Thymus (tissue), 11 donors: ENCODE measurements at regions not wholly inside any gene's neighbourhood (a gene's known extent, or its start where the extent isn't known, plus 50 kb on each side); places are given as distances from the start of the nearest gene placed in this dataset.
"Not testable (repeated sequence)": the region's sequence is repeated elsewhere in the genome, so short reads cannot be mapped to it uniquely, and the experiment has no call there.

Experiments used
- DNase-seq, 9 donors: peaks; one replicate each; pipeline ENCODE4 v3.0.0-alpha.2; 2013; ENCODE audit warnings: low spot score in 9 of 9, low read depth in 6 of 9, missing footprints in 1 of 9
- H3K27ac ChIP-seq, 2 donors: one replicate each; pipeline ENCODE4 v1.5.1; 2013; ENCODE audit warnings: control low read depth in 1 of 2, low read depth in 1 of 2, low read length in 1 of 2, mild to moderate bottlenecking in 1 of 2, moderate library complexity in 1 of 2
- H3K27me3 ChIP-seq, 2 donors: one replicate each; pipeline ENCODE4 v1.5.1; 2013; ENCODE audit warnings: low read length in 1 of 2; ENCODE audit not compliant: control insufficient read depth in 2 of 2, insufficient read depth in 1 of 2
- H3K36me3 ChIP-seq, 2 donors: one replicate each; pipeline ENCODE4 v1.5.1; 2013; ENCODE audit warnings: low read length in 1 of 2, mild to moderate bottlenecking in 1 of 2, moderate library complexity in 1 of 2; ENCODE audit not compliant: control insufficient read depth in 2 of 2, insufficient read depth in 2 of 2
- H3K4me1 ChIP-seq, 2 donors: one replicate each; pipeline ENCODE4 v1.5.1; 2013; ENCODE audit warnings: low read length in 2 of 2; ENCODE audit not compliant: control insufficient read depth in 2 of 2, insufficient read depth in 2 of 2
- H3K4me3 ChIP-seq, 2 donors: one replicate each; pipeline ENCODE4 v1.5.1; 2013; ENCODE audit warnings: low read length in 2 of 2, control low read depth in 1 of 2, mild to moderate bottlenecking in 1 of 2
- H3K9me3 ChIP-seq, 2 donors: one replicate each; pipeline ENCODE4 v1.5.1; 2013; ENCODE audit warnings: low read length in 1 of 2, mild to moderate bottlenecking in 1 of 2; ENCODE audit not compliant: control insufficient read depth in 2 of 2, insufficient read depth in 1 of 2
- WGBS: extraction: QIAGEN DNeasy Blood & Tissue Kit; methylation state at CpG from one replicate; pipeline ENCODE4 v1.1.7; 2013; 5-methylcytosine and 5-hydroxymethylcytosine counted together
- donor health status: healthy.

- H3K9me3 ChIP-seq, result no peaks in the 10 kb centered on the region
These were observed 162.5 kb upstream of the JUN start for GRCh38 chr1:58946390-58946789.

GRCh38 chr1:58948671-58949070 is 164.8 kb upstream of the JUN start:
- peak in 1 of 9 donors; percentile 67 for DNase-seq
- peaks cover 0 to 14% of the 10 kb centered on the region in 2 donors for H3K4me1 ChIP-seq
- no peak overlapping the region for H3K4me3 ChIP-seq
- H3K27me3 ChIP-seq, result no peaks in the 10 kb centered on the region
- no peaks in the 10 kb centered on the region for H3K36me3 ChIP-seq
- H3K9me3 ChIP-seq, result no peaks in the 10 kb centered on the region
- H3K27ac ChIP-seq, result no peak overlapping the region

More at GRCh38 chr1:58946390-58946789, 162.5 kb upstream of the JUN start:
- Histone ChIP-seq H3K27me3 (no peaks in the 10 kb centered on the region), H3K27ac (no peak overlapping the region), H3K4me1 (peaks cover 5 to 35% of the 10 kb centered on the region in 2 donors), H3K36me3 (no peaks in the 10 kb centered on the region), H3K4me3 (no peak overlapping the region)
- WGBS, result 86% methylated on average over 4 of the region's 4 CpGs
- DNase-seq, result no peak

GRCh38 chr1:58949551-58950220 is 165.8 kb upstream of the JUN start:
- H3K36me3 ChIP-seq, result no peaks in the 10 kb centered on the region
- no peak overlapping the region for H3K27ac ChIP-seq
- WGBS, result 96% methylated on average over 3 of the region's 3 CpGs
- no peak overlapping the region for H3K4me3 ChIP-seq
- no peaks in the 10 kb centered on the region for H3K9me3 ChIP-seq
- H3K4me1 ChIP-seq, result peaks cover 0 to 5% of the 10 kb centered on the region in 2 donors
- H3K27me3 ChIP-seq, result no peaks in the 10 kb centered on the region
- DNase-seq, result no peak

- H3K9me3 ChIP-seq, result no peaks in the 10 kb centered on the region
- no peak overlapping the region for H3K4me3 ChIP-seq
- WGBS, result 96% methylated on average over 7 of the region's 7 CpGs
- H3K27ac ChIP-seq, result no peak overlapping the region
- no peak for DNase-seq
- H3K36me3 ChIP-seq, result no peaks in the 10 kb centered on the region
- peaks cover 0 to 5% of the 10 kb centered on the region in 2 donors for H3K4me1 ChIP-seq
- no peaks in the 10 kb centered on the region for H3K27me3 ChIP-seq
These were observed 167.1 kb upstream of the JUN start for GRCh38 chr1:58950897-58951296.

- H3K4me3 ChIP-seq, H3K27ac ChIP-seq, H3K9me3 ChIP-seq, DNase-seq, H3K27me3 ChIP-seq, H3K36me3 ChIP-seq, H3K4me1 ChIP-seq: not testable (repeated sequence)
- 92% methylated on average over 1 of the region's 1 CpG for WGBS
These were observed 170.1 kb upstream of the JUN start for GRCh38 chr1:58953951-58954350.

- H3K27me3 ChIP-seq, H3K36me3 ChIP-seq, H3K9me3 ChIP-seq, H3K4me3 ChIP-seq, DNase-seq, H3K27ac ChIP-seq: not testable (repeated sequence)
- 66% methylated on average over 2 of the region's 2 CpGs for WGBS
- peaks cover 0 to 31% of the 10 kb centered on the region in 2 donors for H3K4me1 ChIP-seq
These were observed 179.4 kb upstream of the JUN start for GRCh38 chr1:58963287-58963686.

GRCh38 chr1:58964428-58964827 is 180.6 kb upstream of the JUN start:
- H3K27ac ChIP-seq, result no peak overlapping the region
- H3K27me3 ChIP-seq, result no peaks in the 10 kb centered on the region
- H3K36me3 ChIP-seq, result no peaks in the 10 kb centered on the region
- H3K9me3 ChIP-seq, result no peaks in the 10 kb centered on the region
- 66% methylated on average over 2 of the region's 2 CpGs for WGBS
- H3K4me1 ChIP-seq, result peaks cover 0 to 39% of the 10 kb centered on the region in 2 donors
- H3K4me3 ChIP-seq, result no peak overlapping the region
- no peak for DNase-seq

GRCh38 chr1:58964880-58965279 is 181.0 kb upstream of the JUN start:
- no peaks in the 10 kb centered on the region for H3K27me3 ChIP-seq
- 78% methylated on average over 1 of the region's 1 CpG for WGBS
- no peaks in the 10 kb centered on the region for H3K9me3 ChIP-seq
- peaks cover 0 to 39% of the 10 kb centered on the region in 2 donors for H3K4me1 ChIP-seq
- H3K36me3 ChIP-seq, result no peaks in the 10 kb centered on the region
- H3K27ac ChIP-seq, result no peak overlapping the region
- H3K4me3 ChIP-seq, result no peak overlapping the region
- no peak for DNase-seq

GRCh38 chr1:58966103-58966916 is 182.5 kb upstream of the JUN start:
- peak overlapping the region in 1 of 2 donors; percentile 33 for H3K27ac ChIP-seq
- peak in 4 of 9 donors; percentile 15 to 71 (median 38) for DNase-seq
- H3K4me1 ChIP-seq, result peaks cover 0 to 39% of the 10 kb centered on the region in 2 donors
- H3K36me3 ChIP-seq, result no peaks in the 10 kb centered on the region
- H3K27me3 ChIP-seq, result no peaks in the 10 kb centered on the region
- H3K9me3 ChIP-seq, result no peaks in the 10 kb centered on the region
- 74% methylated on average over 6 of the region's 6 CpGs for WGBS
- H3K4me3 ChIP-seq, result no peak overlapping the region
